Left renal pelvis (tissue), 4 donors: ENCODE measurements at regions not wholly inside any gene's neighbourhood (a gene's known extent, or its start where the extent isn't known, plus 50 kb on each side); places are given as distances from the start of the nearest gene placed in this dataset.

Experiments
- DNase-seq, 4 donors: peaks; one replicate each; pipeline ENCODE4 v3.0.0-alpha.2; 2013; ENCODE audit warnings: low read depth in 4 of 4, low spot score in 3 of 4

- DNase-seq: no peak
Measured at GRCh38 chr17:77763575-77763974, 194.9 kb upstream of the TNRC6C start.

GRCh38 chr17:77765292-77765691 lies 193.2 kb upstream of the TNRC6C start:
- DNase-seq: no peak

DNA sequence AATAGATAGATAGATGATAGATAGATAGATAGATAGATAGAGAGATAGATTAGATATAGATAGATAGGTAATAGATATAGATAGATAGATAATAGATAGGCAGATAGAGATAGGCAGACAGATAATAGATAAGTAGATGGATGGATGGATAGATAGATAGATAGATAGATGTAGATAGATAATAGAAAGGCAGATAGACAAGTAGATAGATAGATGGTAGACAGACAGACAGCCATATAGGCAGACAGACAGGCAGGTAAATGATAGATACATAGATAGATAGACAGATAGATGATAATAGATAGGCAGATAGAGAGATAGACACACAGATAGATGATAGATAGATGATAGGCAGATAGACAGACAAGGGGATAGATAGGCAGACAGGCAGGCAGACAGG lies 191.4 kb upstream of the TNRC6C start:
- no peak for DNase-seq

- no peak for DNase-seq
Measured at GRCh38 chr17:77768248-77768852, 190.2 kb upstream of the TNRC6C start.

DNA sequence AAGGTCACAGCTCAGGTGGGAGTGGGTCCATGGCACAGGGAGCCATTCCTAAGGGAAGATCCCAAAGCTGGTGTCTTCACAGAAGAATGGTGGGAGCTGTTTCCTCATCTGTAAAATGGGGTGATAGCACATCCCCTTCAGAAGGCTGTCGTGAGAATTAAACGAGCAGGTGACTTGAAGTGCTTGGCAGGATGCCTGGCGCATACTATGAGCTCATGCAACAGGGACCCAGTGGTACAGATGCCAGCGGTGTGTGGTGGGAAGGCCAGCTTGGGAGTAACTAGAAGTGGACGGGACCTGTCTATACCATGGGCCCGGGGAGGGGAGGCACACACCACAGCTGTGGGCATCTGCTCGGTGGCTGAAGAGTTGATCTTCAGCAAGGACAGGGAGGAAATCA lies 189.3 kb upstream of the TNRC6C start:
- DNase-seq: no peak

DNA sequence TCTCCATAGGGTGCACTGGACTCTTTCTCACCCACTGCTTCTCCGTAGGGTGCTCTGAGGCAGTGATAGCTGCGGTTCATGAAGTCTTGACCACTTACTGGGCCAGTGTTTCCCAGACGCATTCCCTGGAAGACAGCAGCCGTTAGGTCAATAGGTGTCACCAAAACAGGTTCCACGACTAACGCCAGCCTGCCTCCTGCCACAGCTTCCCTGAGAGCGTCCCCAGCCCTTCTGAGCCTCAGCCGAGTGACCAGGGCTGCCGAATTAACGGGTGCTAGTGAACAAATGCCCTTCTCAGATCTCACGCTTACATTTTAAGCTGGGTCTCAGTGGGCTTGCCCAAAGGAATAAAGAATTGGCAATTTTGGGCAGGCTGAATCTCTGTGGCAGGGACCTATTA lies 188.7 kb upstream of the TNRC6C start:
- no peak for DNase-seq

GRCh38 chr17:77770331-77771105 lies 188.0 kb upstream of the TNRC6C start:
- no peak for DNase-seq

- no peak for DNase-seq
Measured at GRCh38 chr17:77771145-77771544, 187.4 kb upstream of the TNRC6C start.

DNA sequence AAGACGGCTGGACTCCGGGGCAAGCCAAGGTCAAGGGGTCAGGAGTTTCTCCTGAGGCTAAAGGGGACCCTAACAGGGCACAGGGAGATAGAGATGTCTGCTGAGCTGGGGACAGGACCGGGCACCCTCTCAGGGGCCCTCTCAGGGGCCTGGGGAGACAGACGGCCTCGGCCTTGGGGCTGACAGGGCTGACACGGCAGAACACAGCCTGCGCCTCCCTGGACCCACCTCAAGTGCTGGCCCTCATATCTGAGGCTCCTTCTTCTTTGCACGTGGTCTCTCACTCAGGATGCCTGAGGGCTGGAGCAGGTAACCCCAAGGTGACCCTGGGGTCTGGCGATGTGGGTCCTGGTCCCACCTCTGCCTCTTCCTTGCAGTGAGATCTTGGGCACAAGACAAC lies 186.9 kb upstream of the TNRC6C start:
- DNase-seq: no peak

DNA sequence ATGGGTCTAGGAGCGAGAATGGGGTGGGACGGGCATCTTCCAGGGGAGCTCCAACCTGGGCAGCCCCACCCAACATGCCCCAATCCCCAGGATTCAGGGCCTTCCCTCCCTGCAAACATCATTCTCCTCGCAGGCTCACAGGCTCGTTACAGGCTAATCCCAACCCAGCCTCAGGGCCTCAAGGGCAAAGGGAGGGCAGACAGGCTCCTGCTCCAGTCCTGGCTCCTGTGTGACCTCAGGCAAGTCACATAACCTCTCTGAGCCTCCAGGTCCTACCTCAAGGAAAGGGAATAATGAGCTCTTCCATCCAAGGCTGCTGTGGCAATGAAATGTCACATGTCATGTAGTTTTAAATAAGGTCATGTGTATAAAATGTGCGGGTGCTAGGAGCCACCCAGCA lies 186.5 kb upstream of the TNRC6C start:
- DNase-seq: no peak

DNA sequence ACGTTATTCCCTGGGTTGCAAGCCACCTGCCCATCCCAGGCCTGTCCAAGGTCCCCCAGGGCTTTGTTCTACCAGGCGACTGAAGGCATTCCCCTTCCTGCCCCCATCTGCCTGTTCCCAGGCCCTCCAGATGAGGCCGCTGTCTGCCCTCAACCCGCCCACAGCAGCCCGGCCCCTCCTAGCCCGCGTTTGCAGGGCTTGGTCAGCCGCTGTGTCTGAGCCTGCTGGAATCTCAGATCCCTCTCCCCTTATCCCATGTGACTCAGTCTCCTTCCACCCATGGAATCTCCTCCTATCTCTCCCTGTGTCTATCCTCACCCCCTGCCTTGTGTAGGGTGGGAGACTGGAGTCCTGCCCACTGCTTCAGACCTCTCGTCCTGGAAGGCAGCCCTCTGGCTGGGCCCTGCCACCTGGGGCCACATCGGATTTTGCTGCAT lies 186.0 kb upstream of the TNRC6C start:
- DNase-seq: no peak

GRCh38 chr17:77772899-77773358 lies 185.6 kb upstream of the TNRC6C start:
- no peak for DNase-seq

DNA sequence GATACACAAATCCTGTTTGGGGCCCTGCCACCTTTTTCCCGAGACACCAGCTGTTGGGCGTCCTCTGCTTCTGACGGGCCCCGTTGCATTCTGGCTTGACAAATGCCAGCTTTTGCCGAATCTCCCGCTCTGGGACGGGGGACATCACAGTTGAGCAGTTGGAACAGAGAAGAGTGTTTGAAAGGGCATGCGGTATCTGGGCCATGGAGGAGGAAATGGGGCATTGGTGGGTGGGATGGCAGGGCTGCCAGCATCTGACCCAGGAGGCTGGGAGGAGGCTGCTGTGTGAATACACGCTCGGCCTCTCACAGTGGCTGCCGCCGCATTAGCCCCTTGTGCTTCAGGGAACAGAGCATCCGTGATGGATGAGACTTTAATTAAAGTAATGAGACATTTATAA lies 184.3 kb upstream of the TNRC6C start:
- DNase-seq: no peak

GRCh38 chr17:77778636-77779489 lies 179.6 kb upstream of the TNRC6C start:
- DNase-seq: no peak

- no peak for DNase-seq
Measured at GRCh38 chr17:77779711-77780539, 178.6 kb upstream of the TNRC6C start.

DNA sequence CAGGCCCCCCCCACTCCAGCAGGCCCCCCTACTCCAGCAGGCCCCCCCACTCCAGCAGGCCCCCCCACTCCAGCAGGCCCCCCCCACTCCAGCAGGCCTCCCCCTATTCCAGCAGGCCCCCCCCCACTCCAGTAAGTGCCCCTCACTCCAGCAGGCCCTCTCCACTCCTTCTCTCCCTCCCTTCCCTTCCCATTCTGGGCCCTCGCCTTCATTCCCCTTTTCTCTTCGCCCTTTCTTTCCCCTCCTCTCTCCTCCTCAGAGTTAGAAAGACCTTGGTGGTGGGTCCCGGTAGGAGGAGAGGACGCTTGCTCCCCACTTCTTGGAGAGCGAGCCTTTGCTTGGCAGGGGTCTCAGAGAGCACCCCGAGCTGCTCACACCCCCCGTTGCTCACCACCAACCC lies 177.0 kb upstream of the TNRC6C start:
- DNase-seq: no peak

DNA sequence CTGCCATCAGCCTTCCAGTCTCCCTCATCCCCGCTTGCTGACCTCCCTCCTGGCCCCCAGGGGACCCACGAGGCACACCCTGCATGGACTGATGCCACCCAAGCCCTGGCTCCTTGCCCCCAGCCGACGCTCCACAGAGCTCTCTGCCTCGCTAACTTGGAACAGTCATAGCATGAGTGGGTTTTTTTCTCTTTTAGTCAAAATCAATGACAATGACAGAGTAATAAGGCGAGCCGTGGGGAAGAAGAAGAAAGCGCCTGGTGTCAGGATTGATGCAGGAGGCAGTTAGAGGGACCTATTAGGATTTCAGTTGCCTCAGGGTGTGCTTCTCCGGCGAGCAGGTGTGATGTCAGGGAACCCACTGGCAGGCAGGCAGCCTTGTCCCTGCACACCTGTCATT lies 176.3 kb upstream of the TNRC6C start:
- DNase-seq: no peak

DNA sequence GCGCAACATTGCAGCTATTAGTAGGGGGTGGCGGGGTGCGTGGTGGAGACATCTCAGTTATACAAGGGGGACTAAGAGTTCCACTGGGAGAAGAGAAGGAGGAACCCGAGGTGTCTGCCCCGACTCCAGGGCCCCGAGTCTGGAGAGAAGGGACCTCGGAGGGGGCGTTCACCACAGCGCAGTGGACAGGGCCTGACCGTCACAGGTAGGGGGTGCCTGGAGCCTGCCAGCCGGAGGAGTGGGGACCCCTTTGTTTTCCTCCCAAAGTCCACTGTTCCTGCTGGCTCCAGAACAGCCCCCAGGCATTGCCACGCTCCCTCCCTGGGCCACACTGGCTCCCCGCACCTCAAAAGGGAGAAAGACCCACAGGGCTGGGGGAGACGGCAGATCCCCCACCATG lies 175.9 kb upstream of the TNRC6C start:
- no peak for DNase-seq

GRCh38 chr17:77783991-77784820 lies 174.3 kb upstream of the TNRC6C start:
- no peak for DNase-seq
